Activated CD4-positive, alpha-beta T cell treated with anti-CD3 and anti-CD28 coated beads for 36 hours (primary cell): ENCODE measurements at regions not wholly inside any gene's neighbourhood (a gene's known extent, or its start where the extent isn't known, plus 50 kb on each side); places are given as distances from the start of the nearest gene placed in this dataset.
A peak's percentile ranks its signal among the peaks of the same experiment; 100 is the strongest.

Experiments used
- ATAC-seq: fragments of 200-7000 bp; cut with Tn5 transposase; one replicate; pipeline ENCODE4 v1.10.0; 2021; ENCODE audit warnings: mild to moderate bottlenecking, moderate library complexity
- CTCF ChIA-PET: fragments of 350-600 bp; sonication (Branson Sonifier 250); formaldehyde crosslinking; loops from one replicate; lab custom pipeline; 2021; ENCODE audit warnings: antibody characterized with exemption; lab: Charles Lee
- POLR2A ChIA-PET: fragments of 350-600 bp; sonication (Branson Sonifier 250); formaldehyde crosslinking; loops from one replicate; lab custom pipeline; 2021; ENCODE audit warnings: antibody characterized with exemption, inconsistent platforms; lab: Charles Lee
- DNase-seq: peaks from one replicate; pipeline ENCODE4 v3.0.0-alpha.2; 2020
- H3K27ac Mint-ChIP-seq: one replicate; pipeline ENCODE4 v1.8.0; 2021; ENCODE audit warnings: mixed read lengths
- H3K27me3 Mint-ChIP-seq: one replicate; pipeline ENCODE4 v1.8.0; 2021; ENCODE audit warnings: mixed read lengths
- H3K36me3 Mint-ChIP-seq: one replicate; pipeline ENCODE4 v1.8.0; 2021; ENCODE audit warnings: low read depth, mixed read lengths
- H3K4me1 Mint-ChIP-seq: one replicate; pipeline ENCODE4 v1.8.0; 2021; ENCODE audit warnings: mixed read lengths
- H3K4me3 Mint-ChIP-seq: one replicate; pipeline ENCODE4 v1.8.0; 2021; ENCODE audit warnings: mild to moderate bottlenecking, moderate library complexity, mixed read lengths
- H3K9me3 Mint-ChIP-seq: one replicate; pipeline ENCODE4 v1.8.0; 2021; ENCODE audit warnings: low read depth, mixed read lengths
- intact Hi-C, 2 experiments: fragments of 100-400 bp; cut with DNase I in 1 of 2; cut with micrococcal nuclease in 1 of 2; formaldehyde crosslinking; loops; one replicate each; pipeline versions ENCODE4 v1.14.2 to v1.15.1; 2022 to 2024; cut with DNase I, micrococcal nuclease

DNA sequence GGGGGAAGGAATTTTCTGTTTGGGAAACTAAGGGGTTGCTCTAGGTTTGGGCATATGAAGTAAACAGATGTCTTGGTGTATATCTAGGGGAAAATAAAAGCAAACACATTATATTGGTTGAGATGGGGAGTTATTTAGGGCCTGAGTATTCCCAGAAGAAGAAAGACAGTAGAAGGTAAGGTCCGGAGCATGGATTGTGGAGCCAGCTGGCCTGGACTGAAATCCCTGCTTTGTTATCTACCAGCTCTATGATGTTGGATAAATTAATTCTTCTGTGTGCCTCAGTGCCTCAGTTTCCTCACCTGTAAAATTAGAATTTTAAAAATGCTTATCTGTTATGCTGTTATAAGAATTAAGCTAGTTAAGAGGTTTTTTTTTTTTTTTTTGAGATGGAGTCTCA is 272.3 kb upstream of the RPS6KA3 start:
- CTCF ChIA-PET = interaction anchor here (0.8 kb wide), 2 partner anchors 12 to 934 kb away, joined by 4 read pairs; no protein-coding TSS in a partner anchor

DNA sequence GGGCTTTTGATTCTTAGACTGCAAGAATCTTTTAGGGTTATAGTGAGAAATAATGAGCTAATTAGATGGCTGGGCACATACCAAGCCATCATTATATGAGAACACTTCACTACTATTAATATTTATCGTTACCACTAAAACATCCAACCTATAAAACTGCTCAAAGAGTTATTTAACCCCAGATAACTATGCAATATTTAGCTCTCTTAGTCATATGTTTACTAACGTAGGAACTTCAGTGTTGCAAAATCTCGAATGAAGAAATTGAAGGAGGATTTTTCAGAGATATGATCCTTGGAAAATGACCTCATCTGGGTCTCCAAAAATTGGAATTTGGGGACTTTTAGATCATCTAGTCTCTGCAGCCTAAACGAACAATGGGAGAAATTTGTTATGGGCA is 265.0 kb upstream of the RPS6KA3 start:
- CTCF ChIA-PET = no interaction called here
- intact Hi-C loops = loop anchor here (2.0 to 10.0 kb wide), 5 partner anchors 183 to 1215 kb away; no protein-coding TSS in a partner anchor

More for the DNA sequence above, 272.3 kb upstream of the RPS6KA3 start:
- H3K4me1 Mint-ChIP-seq = no peaks in the 10 kb centered on the region
- DNase-seq (no peak), ATAC-seq (no peak)
- intact Hi-C loops = loop anchor here in 1 of 2 experiments (10.0 kb wide), 1 partner anchor 176 kb away; no protein-coding TSS in a partner anchor
- H3K36me3 Mint-ChIP-seq = peaks cover 3% of the 10 kb centered on the region
- no peaks in the 10 kb centered on the region for H3K9me3 Mint-ChIP-seq
- peaks cover 6% of the 10 kb centered on the region for H3K27me3 Mint-ChIP-seq
- H3K4me3 Mint-ChIP-seq = no peak overlapping the region
- no peak overlapping the region for H3K27ac Mint-ChIP-seq
- POLR2A ChIA-PET = no interaction called here

DNA sequence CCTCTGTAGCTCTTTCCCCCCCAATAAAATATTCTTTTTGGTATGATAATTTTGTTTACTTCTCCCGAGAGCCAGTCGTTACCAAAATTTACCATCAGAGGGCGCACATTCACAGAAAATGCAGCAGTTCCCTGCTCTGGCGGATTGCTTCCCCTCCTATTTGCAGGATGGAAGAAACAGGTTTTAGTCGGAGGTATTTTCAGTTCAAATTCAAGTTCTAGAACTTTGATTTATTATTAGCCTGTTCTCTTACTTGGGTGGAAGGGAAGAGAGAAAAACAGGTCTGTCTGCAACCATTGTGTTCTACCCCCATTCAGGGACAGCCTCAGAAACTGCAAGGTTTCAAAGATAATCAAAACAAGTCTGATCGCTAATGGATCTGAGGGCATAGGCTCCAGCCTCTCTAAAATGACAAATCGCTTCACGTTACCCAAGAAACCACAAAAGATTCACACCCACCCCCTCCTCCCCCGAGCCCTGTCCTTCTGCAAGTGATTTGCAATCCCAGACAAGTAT is 263.8 kb upstream of the RPS6KA3 start:
- Mint-ChIP-seq H3K4me1 (peaks cover 2% of the 10 kb centered on the region), H3K27me3 (peaks cover 18% of the 10 kb centered on the region), H3K4me3 (no peak overlapping the region), H3K36me3 (no peaks in the 10 kb centered on the region), H3K9me3 (no peaks in the 10 kb centered on the region), H3K27ac (no peak overlapping the region)
- CTCF ChIA-PET = interaction anchor here (0.7 to 1.7 kb wide), 10 partner anchors 8 to 1215 kb away, joined by 3 to 6 read pairs (median 4); no protein-coding TSS in a partner anchor
- POLR2A ChIA-PET = no interaction called here
- ATAC-seq = peak; percentile 39
- intact Hi-C loops = loop anchor here (1.0 to 10.0 kb wide), 7 partner anchors 184 to 1216 kb away; no protein-coding TSS in a partner anchor
- DNase-seq = peak; percentile 68

More for the DNA sequence above, 265.0 kb upstream of the RPS6KA3 start:
- peaks cover 18% of the 10 kb centered on the region for H3K27me3 Mint-ChIP-seq
- H3K4me3 Mint-ChIP-seq = no peak overlapping the region
- H3K27ac Mint-ChIP-seq = no peak overlapping the region
- DNase-seq = no peak
- no peak for ATAC-seq
- no peaks in the 10 kb centered on the region for H3K36me3 Mint-ChIP-seq
- H3K9me3 Mint-ChIP-seq = no peaks in the 10 kb centered on the region
- POLR2A ChIA-PET = no interaction called here
- H3K4me1 Mint-ChIP-seq = peaks cover 2% of the 10 kb centered on the region

DNA sequence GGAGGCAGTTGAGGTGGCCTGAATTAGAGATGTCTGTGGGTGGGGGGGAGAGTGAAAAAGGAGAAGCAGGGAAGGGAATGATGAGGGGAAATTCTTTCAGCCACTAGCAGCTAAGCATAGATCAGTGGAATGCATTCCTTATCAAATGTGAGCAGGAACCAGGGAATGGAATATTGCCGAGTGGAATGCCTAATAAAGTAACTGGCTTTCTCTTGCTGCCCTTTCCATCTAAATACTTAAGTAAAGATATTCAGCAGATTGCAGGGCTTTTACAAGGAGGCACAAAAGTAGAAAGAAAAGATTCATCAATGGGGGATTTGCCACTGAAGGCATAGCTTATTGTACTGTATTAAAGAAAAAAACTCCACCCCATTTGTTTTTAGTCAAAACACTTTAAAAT is 263.0 kb upstream of the RPS6KA3 start:
- H3K4me3 Mint-ChIP-seq = no peak overlapping the region
- ChIA-PET CTCF (interaction anchor here (0.7 to 1.7 kb wide), 11 partner anchors 7 to 1216 kb away, joined by 3 to 6 read pairs (median 3); no protein-coding TSS in a partner anchor), POLR2A (no interaction called here)
- DNase-seq = no peak
- H3K27ac Mint-ChIP-seq = no peak overlapping the region
- peaks cover 2% of the 10 kb centered on the region for H3K4me1 Mint-ChIP-seq
- H3K27me3 Mint-ChIP-seq = peaks cover 18% of the 10 kb centered on the region
- intact Hi-C loops = loop anchor here (1.0 to 10.0 kb wide), 10 partner anchors 185 to 1415 kb away; partner anchors contain the start of genes CNKSR2 (in 2 of the 2), MBTPS2 (in 1 of the 2) and SMS (in 1 of the 2)
- no peak for ATAC-seq
- H3K36me3 Mint-ChIP-seq = no peaks in the 10 kb centered on the region
- H3K9me3 Mint-ChIP-seq = no peaks in the 10 kb centered on the region

DNA sequence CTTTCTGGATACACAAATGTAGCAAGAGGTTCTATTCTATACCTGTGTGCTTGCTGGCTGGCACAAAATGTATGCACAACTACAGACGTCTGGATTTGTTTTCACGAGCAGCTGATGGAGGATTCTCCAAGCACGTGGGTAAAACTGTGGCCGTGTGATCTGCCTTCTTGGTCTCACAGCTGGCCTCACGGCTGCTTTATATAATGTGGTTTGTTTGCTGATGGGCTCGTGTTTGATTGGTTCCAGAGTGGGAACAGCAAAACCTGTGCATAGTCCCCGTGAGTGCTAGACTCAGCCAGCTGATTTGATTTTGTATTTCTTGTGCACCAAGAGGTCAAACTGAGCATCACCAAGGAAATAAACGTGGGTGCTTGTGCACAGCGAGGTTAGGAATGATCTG is 262.6 kb upstream of the RPS6KA3 start:
- CTCF ChIA-PET = interaction anchor here (0.8 to 1.7 kb wide), 5 partner anchors 8 to 947 kb away, joined by 3 to 5 read pairs (median 3); no protein-coding TSS in a partner anchor
- no peak overlapping the region for H3K4me3 Mint-ChIP-seq

DNA sequence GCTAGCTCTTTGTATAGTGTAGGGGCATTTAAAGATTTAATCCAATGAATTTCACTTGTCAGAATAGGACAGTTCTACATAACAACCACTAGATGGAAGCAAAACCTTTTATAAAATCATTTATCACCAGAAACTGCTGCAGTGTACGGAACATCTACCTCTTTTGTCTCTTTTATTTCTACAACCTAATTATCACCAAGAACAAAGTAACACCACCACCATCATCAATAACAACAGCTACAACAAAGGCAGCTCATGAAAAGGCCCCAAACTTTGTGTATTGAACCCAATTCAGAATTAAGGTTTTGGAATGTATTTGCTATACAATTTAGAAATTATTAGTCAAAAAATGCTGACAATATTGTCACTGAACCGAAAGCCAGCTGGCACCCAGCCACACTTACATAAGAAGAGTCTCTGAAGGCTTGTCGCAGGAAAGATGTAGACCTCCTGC is 260.9 kb upstream of the RPS6KA3 start:
- H3K4me3 Mint-ChIP-seq = no peak overlapping the region
- no peaks in the 10 kb centered on the region for H3K36me3 Mint-ChIP-seq
- POLR2A ChIA-PET = no interaction called here
- H3K4me1 Mint-ChIP-seq = peaks cover 11% of the 10 kb centered on the region
- H3K27ac Mint-ChIP-seq = no peak overlapping the region
- ATAC-seq (peak; percentile 57), DNase-seq (no peak)
- H3K27me3 Mint-ChIP-seq = peaks cover 9% of the 10 kb centered on the region
- intact Hi-C loops = loop anchor here (10.0 kb wide), 3 partner anchors 847 to 1417 kb away; partner anchors contain the start of genes CNKSR2 (in 2 of the 2), MBTPS2 (in 1 of the 2) and SMS (in 1 of the 2)
- CTCF ChIA-PET = interaction anchor here (0.5 to 1.4 kb wide), 6 partner anchors 11 to 81 kb away, joined by 3 to 5 read pairs (median 4); no protein-coding TSS in a partner anchor
- H3K9me3 Mint-ChIP-seq = no peaks in the 10 kb centered on the region

More for the DNA sequence above, 262.6 kb upstream of the RPS6KA3 start:
- intact Hi-C loops = loop anchor here (10.0 kb wide), 3 partner anchors 846 to 1416 kb away; partner anchors contain the start of genes CNKSR2 (in 2 of the 2), MBTPS2 (in 1 of the 2) and SMS (in 1 of the 2)
- DNase-seq (no peak), ATAC-seq (no peak)
- H3K4me1 Mint-ChIP-seq = peaks cover 2% of the 10 kb centered on the region
- no peak overlapping the region for H3K27ac Mint-ChIP-seq
- POLR2A ChIA-PET = no interaction called here
- H3K9me3 Mint-ChIP-seq = no peaks in the 10 kb centered on the region
- no peaks in the 10 kb centered on the region for H3K36me3 Mint-ChIP-seq
- H3K27me3 Mint-ChIP-seq = peaks cover 15% of the 10 kb centered on the region

DNA sequence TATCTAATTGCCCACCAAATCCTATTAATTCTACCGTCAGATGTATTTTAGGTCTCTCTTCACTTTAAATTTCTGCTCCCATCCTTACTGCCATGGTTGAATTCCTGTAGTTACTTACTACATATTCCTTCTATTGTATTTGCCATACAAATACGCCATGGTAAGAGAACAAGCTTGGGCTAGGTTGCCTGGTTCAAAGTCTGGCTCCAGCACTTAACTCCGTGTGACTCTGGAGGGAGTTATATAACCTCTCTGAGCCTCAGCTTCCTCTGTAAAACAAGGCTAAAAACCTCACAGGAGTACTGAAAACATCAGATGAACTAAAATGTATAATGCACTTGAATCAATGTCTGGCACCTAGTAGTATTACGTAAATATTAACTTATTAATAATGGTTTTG is 260.3 kb upstream of the RPS6KA3 start:
- Mint-ChIP-seq H3K27ac (no peak overlapping the region), H3K4me3 (no peak overlapping the region), H3K4me1 (peaks cover 11% of the 10 kb centered on the region), H3K27me3 (peaks cover 7% of the 10 kb centered on the region), H3K9me3 (no peaks in the 10 kb centered on the region), H3K36me3 (no peaks in the 10 kb centered on the region)
- POLR2A ChIA-PET = no interaction called here
- intact Hi-C loops = loop anchor here (10.0 kb wide), 3 partner anchors 848 to 1418 kb away; partner anchors contain the start of genes CNKSR2 (in 2 of the 2), MBTPS2 (in 1 of the 2) and SMS (in 1 of the 2)
- DNase-seq (no peak), ATAC-seq (no peak)
- CTCF ChIA-PET = interaction anchor here (0.9 to 1.4 kb wide), 2 partner anchors 12 to 20 kb away, joined by 4 read pairs; no protein-coding TSS in a partner anchor

DNA sequence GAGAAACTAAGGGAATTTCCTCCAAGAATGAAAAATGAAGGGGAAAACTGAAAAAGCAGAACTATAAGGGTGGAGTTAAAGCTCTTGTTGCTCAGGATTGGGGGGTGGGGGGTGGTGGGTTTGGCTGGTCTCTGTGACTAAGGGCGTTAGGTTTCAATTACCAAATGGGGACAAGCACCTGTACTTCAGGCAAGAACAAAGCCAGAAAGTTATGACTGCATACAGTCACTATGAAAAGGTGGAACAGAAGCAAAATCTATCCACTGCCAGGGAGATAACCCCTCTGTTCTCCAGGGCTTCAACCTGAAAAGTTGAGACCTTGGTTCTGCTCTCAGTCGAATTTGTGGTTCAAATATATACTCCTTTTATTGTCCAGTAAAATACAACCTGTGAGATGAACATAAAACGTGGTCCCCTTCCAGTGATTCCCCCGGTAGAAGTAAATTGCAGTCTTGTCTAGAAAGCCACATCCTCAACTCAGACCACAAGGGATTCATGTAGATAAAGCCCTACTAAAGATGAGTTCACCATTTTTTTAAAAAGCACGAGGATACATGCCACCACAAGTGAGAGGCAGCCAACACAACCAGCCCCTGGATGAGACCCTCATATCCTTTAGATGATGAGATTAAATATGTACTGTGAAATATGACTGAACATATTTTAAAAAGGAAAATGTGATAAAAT is 257.1 kb upstream of the RPS6KA3 start:
- ChIA-PET POLR2A (no interaction called here), CTCF (no interaction called here)
- intact Hi-C loops = loop anchor here (10.0 kb wide), 3 partner anchors 851 to 1421 kb away; partner anchors contain the start of genes CNKSR2 (in 2 of the 2), MBTPS2 (in 1 of the 2) and SMS (in 1 of the 2)
- H3K4me1 Mint-ChIP-seq = peaks cover 13% of the 10 kb centered on the region
- no peak for ATAC-seq
- H3K9me3 Mint-ChIP-seq = no peaks in the 10 kb centered on the region
- DNase-seq = no peak
- peaks cover 14% of the 10 kb centered on the region for H3K27me3 Mint-ChIP-seq
- no peaks in the 10 kb centered on the region for H3K36me3 Mint-ChIP-seq
- no peak overlapping the region for H3K4me3 Mint-ChIP-seq
- no peak overlapping the region for H3K27ac Mint-ChIP-seq

DNA sequence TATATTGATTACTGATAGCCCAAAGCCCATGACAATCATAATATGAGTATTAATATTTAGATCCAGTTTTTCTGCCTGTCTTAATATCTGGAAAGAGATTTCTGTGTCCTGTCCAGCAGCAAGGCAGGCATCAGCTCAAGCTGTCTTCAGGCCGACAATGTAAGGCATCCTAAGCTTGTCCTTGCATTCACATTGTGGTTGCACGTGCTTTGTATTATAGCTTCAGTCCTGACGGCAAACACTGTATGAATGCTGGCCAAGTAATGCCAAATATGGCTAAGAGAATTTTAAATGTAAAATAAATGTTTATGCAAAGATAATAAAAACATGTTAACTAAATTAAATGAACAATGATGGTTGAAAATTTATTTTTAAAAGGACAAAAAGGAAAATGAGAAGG is 255.7 kb upstream of the RPS6KA3 start:
- CTCF ChIA-PET = interaction anchor here (1.1 to 1.5 kb wide), 3 partner anchors 8 to 270 kb away, joined by 3 to 5 read pairs (median 3); no protein-coding TSS in a partner anchor
- Mint-ChIP-seq H3K27me3 (peaks cover 22% of the 10 kb centered on the region), H3K9me3 (no peaks in the 10 kb centered on the region), H3K27ac (no peak overlapping the region), H3K4me1 (peaks cover 14% of the 10 kb centered on the region), H3K4me3 (no peak overlapping the region), H3K36me3 (no peaks in the 10 kb centered on the region)
- ATAC-seq (no peak), DNase-seq (no peak)
- POLR2A ChIA-PET = no interaction called here
- intact Hi-C loops = loop anchor here (10.0 kb wide), 3 partner anchors 852 to 1422 kb away; partner anchors contain the start of genes CNKSR2 (in 2 of the 2), MBTPS2 (in 1 of the 2) and SMS (in 1 of the 2)

DNA sequence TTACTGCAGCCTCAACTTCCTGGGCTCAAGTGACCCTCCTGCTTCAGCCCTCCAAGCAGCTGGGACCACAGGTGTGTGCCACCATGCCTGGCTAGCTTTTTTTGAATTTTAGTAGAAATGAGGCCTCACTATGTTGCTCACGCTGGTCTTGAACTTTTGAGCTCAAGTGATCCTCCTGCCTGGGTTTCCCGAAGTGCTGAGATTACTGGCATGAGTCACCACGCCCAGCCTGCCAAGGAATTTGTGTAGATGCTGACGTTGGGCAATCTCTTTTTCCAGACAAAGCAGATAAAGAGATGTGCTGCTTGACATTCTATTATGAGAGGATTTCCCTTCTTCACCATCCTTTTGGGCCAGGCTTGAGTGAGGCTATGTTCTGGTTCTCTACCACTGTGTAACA is 254.5 kb upstream of the RPS6KA3 start:
- intact Hi-C loops = loop anchor here (10.0 kb wide), 3 partner anchors 854 to 1424 kb away; partner anchors contain the start of genes CNKSR2 (in 2 of the 2), MBTPS2 (in 1 of the 2) and SMS (in 1 of the 2)
- H3K27me3 Mint-ChIP-seq = peaks cover 22% of the 10 kb centered on the region
- CTCF ChIA-PET = interaction anchor here (0.9 to 1.4 kb wide), 2 partner anchors 8 to 10 kb away, joined by 4 to 5 read pairs; no protein-coding TSS in a partner anchor

More for the DNA sequence above, 254.5 kb upstream of the RPS6KA3 start:
- Mint-ChIP-seq H3K4me1 (peaks cover 17% of the 10 kb centered on the region), H3K36me3 (no peaks in the 10 kb centered on the region), H3K4me3 (no peak overlapping the region), H3K9me3 (no peaks in the 10 kb centered on the region), H3K27ac (no peak overlapping the region)
- ATAC-seq (no peak), DNase-seq (no peak)
- POLR2A ChIA-PET = no interaction called here
